ENCODE measurements at regions not wholly inside any gene's neighbourhood (a gene's known extent, or its start where the extent isn't known, plus 50 kb on each side); places are given as distances from the start of the nearest gene placed in this dataset.

GRCh38 chr13:27014406-27015359 lies 156.9 kb downstream of the USP12 start:
- ATAC-seq = no peak
- TF ChIP-seq CTCF (IDR thresholded peaks at IDR 0.05) = no peak
- Mint-ChIP-seq H3K4me1 (ENCODE audit: low read depth) (peaks cover 3% of the 10 kb centered on the region), H3K4me3 (no peak overlapping the region), H3K27ac (no peak overlapping the region), H3K36me3 (ENCODE audit: low read depth) (no peaks in the 10 kb centered on the region), H3K27me3 (peaks cover 5% of the 10 kb centered on the region), H3K9me3 (no peaks in the 10 kb centered on the region)
- no peak for DNase-seq
- POLR2A ChIA-PET = no interaction called here
- CTCF ChIA-PET = no interaction called here
- intact Hi-C loops (cut with micrococcal nuclease) = no loop called here

- Mint-ChIP-seq H3K9me3 (no peaks in the 10 kb centered on the region), H3K36me3 (ENCODE audit: low read depth) (no peaks in the 10 kb centered on the region), H3K4me1 (ENCODE audit: low read depth) (peaks cover 3% of the 10 kb centered on the region), H3K27ac (no peak overlapping the region), H3K27me3 (peaks cover 8% of the 10 kb centered on the region), H3K4me3 (no peak overlapping the region)
- DNase-seq (no peak), ATAC-seq (no peak)
- intact Hi-C loops (cut with micrococcal nuclease) = no loop called here
- no peak for TF ChIP-seq CTCF (IDR thresholded peaks at IDR 0.05)
- ChIA-PET CTCF (no interaction called here), POLR2A (interaction anchor here (0.7 kb wide), 1 partner anchor 633 kb away, joined by 3 read pairs; no protein-coding TSS in a partner anchor)
Observed at GRCh38 chr13:27012482-27013197, 159.0 kb downstream of the USP12 start.

GRCh38 chr13:27011661-27012060 lies 159.9 kb downstream of the USP12 start:
- DNase-seq (no peak), ATAC-seq (no peak)
- H3K4me1 Mint-ChIP-seq (ENCODE audit: low read depth) = peaks cover 5% of the 10 kb centered on the region
- TF ChIP-seq CTCF (IDR thresholded peaks at IDR 0.05) = no peak
- peaks cover 17% of the 10 kb centered on the region for H3K27me3 Mint-ChIP-seq
- no peaks in the 10 kb centered on the region for H3K36me3 Mint-ChIP-seq (ENCODE audit: low read depth)
- intact Hi-C loops (cut with micrococcal nuclease) = no loop called here
- no peak overlapping the region for H3K4me3 Mint-ChIP-seq
- POLR2A ChIA-PET = no interaction called here
- H3K9me3 Mint-ChIP-seq = no peaks in the 10 kb centered on the region
- CTCF ChIA-PET = no interaction called here
- H3K27ac Mint-ChIP-seq = no peak overlapping the region

- no peak overlapping the region for H3K4me3 Mint-ChIP-seq
- no peak overlapping the region for H3K27ac Mint-ChIP-seq
- no peaks in the 10 kb centered on the region for H3K36me3 Mint-ChIP-seq (ENCODE audit: low read depth)
Observed at GRCh38 chr13:27008733-27009132, 162.9 kb downstream of the USP12 start.

More at GRCh38 chr13:27008733-27009132, 162.9 kb downstream of the USP12 start:
- TF ChIP-seq CTCF (IDR thresholded peaks at IDR 0.05) = no peak
- DNase-seq (no peak), ATAC-seq (no peak)
- CTCF ChIA-PET = interaction anchor here (1.0 to 1.5 kb wide), 3 partner anchors 12 to 354 kb away, joined by 3 to 5 read pairs (median 4); no protein-coding TSS in a partner anchor
- POLR2A ChIA-PET = no interaction called here
- peaks cover 8% of the 10 kb centered on the region for H3K4me1 Mint-ChIP-seq (ENCODE audit: low read depth)
- H3K27me3 Mint-ChIP-seq = peaks cover 38% of the 10 kb centered on the region
- intact Hi-C loops (cut with micrococcal nuclease) = no loop called here
- no peaks in the 10 kb centered on the region for H3K9me3 Mint-ChIP-seq

Measured in activated CD8-positive, alpha-beta T cell treated with anti-CD3 and anti-CD28 coated beads for 36 hours (primary cell).